GM12874 (cell line): ENCODE measurements at regions not wholly inside any gene's neighbourhood (a gene's known extent, or its start where the extent isn't known, plus 50 kb on each side); places are given as distances from the start of the nearest gene placed in this dataset.

Source experiments
- TF ChIP-seq, protein P1 (sequence below): IDR thresholded peaks from 2 replicates; pipeline ENCODE4 v1.5.1; 2011; ENCODE audit warnings: low read depth, mild to moderate bottlenecking, control low read depth, low read length, moderate library complexity; ENCODE audit not compliant: insufficient read depth

DNA sequence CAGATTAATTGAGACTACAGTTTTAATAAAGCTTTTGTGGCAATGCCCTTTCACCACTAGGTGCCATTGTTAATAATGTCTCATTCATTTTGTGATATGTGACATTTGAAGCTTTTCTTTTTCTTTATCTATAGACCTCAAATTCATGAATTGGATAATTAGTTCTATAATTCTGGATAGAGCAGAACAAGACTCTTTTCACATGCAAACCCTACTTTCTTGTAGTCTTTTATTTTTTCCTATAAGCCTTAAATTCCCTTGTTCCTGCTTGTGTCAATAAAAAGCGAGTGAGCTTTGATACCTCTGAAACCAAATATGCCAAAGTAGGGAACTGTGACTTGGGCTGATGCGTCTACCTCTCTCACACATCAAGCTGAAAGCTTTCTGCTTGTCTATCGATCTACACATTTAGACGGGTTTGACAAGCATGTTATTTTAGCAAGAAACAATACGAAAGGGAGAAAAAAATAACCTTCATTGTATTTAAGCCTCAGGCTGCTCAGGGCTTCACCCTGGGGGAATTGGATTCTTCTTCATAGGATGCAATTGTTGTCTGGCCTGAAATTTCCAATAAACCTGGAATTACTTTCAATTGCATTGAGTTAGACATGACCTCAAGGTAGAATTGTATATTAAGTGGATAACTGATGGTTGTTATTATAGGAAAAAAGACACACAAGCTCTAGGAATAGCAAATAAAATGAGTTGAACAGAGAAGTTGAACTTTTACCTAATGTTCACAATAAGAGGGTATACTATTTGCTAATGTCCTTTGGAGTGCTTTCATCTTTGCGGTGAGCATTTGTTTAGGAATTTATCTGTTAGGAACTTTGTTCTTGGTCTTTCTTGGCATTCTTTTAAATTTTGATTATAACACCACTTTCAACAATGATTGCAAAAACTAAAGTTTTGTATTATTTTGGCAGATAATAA, 1150.2 kb upstream of the PCDH9 start:
- TF ChIP-seq, protein P1, sequence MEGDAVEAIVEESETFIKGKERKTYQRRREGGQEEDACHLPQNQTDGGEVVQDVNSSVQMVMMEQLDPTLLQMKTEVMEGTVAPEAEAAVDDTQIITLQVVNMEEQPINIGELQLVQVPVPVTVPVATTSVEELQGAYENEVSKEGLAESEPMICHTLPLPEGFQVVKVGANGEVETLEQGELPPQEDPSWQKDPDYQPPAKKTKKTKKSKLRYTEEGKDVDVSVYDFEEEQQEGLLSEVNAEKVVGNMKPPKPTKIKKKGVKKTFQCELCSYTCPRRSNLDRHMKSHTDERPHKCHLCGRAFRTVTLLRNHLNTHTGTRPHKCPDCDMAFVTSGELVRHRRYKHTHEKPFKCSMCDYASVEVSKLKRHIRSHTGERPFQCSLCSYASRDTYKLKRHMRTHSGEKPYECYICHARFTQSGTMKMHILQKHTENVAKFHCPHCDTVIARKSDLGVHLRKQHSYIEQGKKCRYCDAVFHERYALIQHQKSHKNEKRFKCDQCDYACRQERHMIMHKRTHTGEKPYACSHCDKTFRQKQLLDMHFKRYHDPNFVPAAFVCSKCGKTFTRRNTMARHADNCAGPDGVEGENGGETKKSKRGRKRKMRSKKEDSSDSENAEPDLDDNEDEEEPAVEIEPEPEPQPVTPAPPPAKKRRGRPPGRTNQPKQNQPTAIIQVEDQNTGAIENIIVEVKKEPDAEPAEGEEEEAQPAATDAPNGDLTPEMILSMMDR, result no peak

DNA sequence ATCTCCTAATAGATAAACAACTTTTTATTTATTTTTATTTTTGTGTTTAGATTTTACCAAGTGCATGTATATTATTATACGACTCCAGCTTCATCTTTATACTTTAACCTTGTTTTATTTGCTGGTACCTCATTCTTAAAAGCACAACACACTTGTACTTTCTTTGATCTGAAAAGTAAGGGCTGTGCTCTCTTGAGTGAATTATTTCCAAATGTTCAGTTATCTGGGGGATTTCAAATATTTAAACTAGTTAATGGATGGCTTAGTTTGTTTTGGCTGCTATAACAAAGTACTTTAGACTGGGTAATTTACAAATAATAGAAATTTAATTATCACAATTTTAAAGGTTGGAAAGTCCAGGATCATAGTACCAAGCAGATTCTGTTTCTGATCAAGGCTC, 1148.2 kb upstream of the PCDH9 start:
- TF ChIP-seq, protein P1, result no peak

DNA sequence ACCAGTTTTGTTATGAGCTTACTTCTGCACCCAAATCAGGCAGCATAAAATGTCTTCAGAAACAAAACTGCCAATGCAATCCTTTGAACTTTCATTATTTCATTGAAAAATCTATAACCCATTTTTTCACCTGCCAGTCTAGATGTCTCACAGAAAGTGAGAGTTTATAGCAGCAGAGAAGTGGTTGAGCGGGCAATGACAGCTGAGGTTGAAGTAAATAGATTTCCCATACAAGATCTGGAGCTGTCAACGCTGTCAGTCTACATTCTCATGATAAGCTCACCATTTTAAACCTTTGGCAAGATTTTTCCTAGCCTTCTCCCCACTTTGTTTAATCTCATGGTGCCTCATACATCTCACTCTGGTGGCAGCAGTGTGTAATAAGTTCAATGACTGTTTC, 1144.9 kb upstream of the PCDH9 start:
- TF ChIP-seq, protein P1, result no peak

DNA sequence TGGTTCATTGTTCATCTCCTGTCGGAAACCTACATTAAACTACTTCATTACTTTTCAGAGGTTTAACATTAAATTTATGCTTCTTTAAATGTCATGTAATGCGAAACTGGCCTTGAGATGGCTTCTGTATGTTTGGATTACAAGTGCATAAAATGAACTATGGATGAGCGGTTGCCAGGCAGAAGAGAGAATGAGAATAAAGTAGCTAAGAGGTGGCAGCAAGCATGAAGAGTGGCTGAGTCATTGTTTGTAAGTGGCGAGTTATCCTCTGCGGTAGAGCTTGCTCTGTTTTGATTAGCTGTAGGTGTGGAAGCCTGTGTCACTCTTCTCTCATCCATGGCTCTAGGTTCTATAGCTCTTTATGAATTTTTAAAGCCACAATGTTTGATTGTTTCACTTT, 1139.6 kb upstream of the PCDH9 start:
- TF ChIP-seq, protein P1, result no peak

DNA sequence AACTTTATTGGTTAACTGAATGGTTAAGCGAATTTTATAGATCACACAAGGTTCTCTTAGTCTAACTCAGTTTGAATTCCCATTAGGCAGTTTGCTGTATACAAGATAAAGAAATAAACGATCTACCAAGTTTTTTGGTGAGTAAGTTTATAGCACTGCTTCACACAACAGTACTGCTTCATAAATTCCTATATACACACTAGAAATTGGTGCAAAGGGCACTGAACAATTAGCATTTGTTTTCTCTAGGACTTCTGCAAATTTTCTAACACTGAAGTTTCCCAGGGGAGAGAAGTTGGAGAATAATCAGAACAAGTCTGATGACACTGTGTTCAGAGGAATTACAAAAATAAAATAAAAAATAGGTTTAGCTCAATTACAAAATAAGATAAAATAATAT, 1138.8 kb upstream of the PCDH9 start:
- TF ChIP-seq, protein P1, result no peak

DNA sequence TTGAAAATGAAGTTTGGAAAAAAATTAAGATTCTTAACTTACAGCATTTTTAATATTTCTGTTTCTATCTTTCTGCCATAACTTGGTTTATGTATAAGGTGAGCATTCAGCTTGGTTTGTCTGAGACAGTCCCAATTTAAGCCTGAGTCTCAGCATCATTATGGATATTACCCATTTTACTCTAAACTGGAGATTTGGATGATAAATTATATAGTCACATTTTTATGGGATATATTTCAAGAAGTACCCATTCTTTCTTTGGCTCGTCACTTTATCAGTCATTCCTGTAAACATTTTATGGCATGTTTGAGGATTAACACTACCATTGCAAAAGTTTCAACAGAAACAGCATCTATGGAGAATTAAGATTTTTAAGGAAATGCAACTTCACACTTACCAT, 1129.0 kb upstream of the PCDH9 start:
- TF ChIP-seq, protein P1, result no peak

DNA sequence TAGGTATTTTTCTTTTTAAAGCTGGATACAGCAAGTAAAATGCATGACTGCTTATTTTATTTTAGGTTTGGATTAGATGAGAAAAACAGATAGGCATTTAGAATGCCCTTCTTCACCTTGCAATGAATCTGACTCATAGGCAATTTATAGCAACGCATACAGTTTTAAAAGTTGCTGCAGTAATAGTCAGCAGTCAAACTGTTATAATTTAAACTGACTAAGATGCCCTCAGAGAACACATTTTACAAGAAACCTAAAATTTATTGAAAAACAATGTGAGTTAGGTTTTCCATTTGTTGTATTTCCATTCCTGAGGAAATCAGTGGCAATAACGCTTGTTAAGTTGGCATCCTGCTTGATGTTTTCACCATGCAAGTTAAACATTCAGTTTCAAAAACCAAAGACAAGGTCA, 1128.2 kb upstream of the PCDH9 start:
- TF ChIP-seq, protein P1, result no peak
